Stimulated activated CD4-positive, alpha-beta T cell treated with anti-CD3 and anti-CD28 coated beads, Interleukin-12 subunit alpha, Interleukin-12 subunit beta, amount 100 ng/mL, for 4 hours (primary cell): ENCODE measurements at regions not wholly inside any gene's neighbourhood (a gene's known extent, or its start where the extent isn't known, plus 50 kb on each side); places are given as distances from the start of the nearest gene placed in this dataset.

Source experiments
- DNase-seq: peaks from one replicate; pipeline ENCODE4 v3.0.0-alpha.2; 2020

GRCh38 chr15:88312941-88313579 is 56.5 kb upstream of the NTRK3 start:
- no peak for DNase-seq

DNA sequence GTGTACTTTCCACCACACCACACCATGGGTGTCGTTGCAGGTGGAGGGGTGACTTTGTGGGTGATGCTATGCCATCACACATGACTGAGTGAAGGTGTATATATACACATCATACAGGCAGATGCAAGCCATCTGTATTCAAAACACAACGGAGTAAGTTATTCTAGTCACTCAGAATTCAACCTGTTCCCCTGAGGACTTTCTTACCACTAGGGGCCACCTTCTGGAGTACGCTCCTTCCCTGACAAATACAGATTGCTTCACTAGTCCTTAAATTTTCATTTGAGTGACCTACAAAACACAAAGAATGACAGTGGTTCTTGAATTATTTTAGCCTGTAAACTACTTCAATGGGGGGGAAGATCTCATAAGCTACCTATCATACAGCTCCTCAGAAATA is 52.8 kb upstream of the NTRK3 start:
- DNase-seq = no peak

- DNase-seq = no peak
Measured at GRCh38 chr15:88307344-88307743, 50.8 kb upstream of the NTRK3 start.
